ENCODE measurements at regions not wholly inside any gene's neighbourhood (a gene's known extent, or its start where the extent isn't known, plus 50 kb on each side); places are given as distances from the start of the nearest gene placed in this dataset.

DNA sequence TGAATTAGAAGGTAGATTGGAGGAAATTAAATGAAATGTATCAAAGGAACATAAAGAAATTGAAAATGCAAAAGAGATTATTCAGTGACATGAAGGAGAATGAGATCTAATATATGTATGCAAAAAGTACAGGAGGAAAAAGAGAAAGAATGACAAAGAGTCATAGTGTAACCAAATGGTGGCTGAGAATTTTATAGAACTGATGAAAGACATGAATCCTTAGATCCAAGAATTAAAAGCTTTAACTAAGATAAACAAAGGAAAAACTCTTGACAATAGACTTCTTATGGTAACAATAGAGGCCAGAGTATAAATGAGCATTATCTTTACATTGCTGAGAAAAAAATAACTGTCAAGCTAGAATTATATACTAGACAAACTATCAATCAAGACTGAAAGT is 505.4 kb upstream of the CD180 start:
- TF ChIP-seq, protein P1, sequence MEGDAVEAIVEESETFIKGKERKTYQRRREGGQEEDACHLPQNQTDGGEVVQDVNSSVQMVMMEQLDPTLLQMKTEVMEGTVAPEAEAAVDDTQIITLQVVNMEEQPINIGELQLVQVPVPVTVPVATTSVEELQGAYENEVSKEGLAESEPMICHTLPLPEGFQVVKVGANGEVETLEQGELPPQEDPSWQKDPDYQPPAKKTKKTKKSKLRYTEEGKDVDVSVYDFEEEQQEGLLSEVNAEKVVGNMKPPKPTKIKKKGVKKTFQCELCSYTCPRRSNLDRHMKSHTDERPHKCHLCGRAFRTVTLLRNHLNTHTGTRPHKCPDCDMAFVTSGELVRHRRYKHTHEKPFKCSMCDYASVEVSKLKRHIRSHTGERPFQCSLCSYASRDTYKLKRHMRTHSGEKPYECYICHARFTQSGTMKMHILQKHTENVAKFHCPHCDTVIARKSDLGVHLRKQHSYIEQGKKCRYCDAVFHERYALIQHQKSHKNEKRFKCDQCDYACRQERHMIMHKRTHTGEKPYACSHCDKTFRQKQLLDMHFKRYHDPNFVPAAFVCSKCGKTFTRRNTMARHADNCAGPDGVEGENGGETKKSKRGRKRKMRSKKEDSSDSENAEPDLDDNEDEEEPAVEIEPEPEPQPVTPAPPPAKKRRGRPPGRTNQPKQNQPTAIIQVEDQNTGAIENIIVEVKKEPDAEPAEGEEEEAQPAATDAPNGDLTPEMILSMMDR (IDR thresholded peaks at IDR 0.05), result no peak
- TF ChIP-seq POLR2A (IDR thresholded peaks at IDR 0.05), result no peak
- no peak for TF ChIP-seq POLR2AphosphoS5 (IDR thresholded peaks at IDR 0.05; ENCODE audit: insufficient read depth in 1 of 2, low read depth in 1 of 2)

All from vagina (tissue), 2 donors.